HG03432 (cell line): ENCODE measurements at regions not wholly inside any gene's neighbourhood (a gene's known extent, or its start where the extent isn't known, plus 50 kb on each side); places are given as distances from the start of the nearest gene placed in this dataset.

ENCODE experiments used
- ATAC-seq: cut with Tn5 transposase; IDR thresholded peaks from one replicate; pipeline ENCODE4 v1.9.1; 2021; ENCODE audit warnings: mild to moderate bottlenecking, moderate library complexity; ENCODE audit not compliant: unreplicated experiment

DNA sequence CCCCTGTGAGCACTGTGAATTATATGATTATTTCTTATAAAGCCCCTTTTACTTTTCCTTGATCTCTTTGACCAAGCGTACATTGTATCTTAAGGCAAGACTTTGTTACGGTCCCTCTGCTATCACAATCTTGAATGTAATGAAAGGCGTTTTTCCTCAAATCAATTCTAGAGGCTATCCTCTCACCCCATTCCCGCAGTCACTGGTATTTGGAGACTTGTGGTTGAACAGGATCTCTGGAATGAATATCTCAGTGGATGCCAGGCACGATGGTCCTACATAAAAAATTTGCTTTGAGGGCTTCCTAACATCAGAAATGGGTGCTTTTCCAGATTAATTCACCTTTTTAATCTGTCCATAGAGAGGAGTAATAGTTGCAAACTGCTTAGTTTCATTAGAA is 151.4 kb upstream of the PAPPA start:
- ATAC-seq, result no peak

DNA sequence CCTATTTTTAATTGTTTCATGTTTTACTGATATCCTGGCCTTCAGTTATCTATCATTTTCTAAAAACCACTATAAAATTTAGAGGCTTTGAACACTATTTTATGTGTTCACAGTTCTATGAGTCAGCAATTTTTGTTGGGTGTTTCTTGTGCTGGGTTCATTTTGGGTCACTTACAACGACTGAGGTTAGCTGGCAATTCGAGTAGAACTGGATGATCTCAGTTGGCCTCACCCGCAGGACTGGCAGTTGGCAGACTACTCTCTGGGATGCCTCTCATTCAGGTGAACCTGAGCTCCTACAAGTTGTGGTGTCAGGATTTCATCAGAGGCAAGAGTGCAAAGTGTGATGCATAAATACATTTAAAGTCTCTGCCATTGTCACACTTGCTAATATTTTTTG is 151.0 kb upstream of the PAPPA start:
- ATAC-seq, result no peak

DNA sequence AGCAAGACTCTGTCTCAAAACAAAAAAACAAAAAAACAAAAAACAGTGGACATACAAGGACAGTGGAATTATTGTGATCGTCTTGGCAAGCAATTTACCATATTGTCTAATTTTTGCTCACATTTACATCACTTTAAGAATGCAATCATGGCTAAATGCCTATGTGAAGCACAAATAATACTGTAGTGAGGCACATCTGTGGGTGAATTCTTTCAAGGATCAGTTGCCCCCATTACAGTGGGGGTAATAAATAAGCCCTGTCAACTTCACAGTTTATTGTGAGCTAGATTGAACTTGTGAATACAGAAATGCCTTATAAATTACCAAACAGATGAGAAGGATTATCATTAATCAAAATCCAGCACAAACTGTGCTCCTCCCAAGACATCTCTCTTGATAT is 150.2 kb upstream of the PAPPA start:
- no peak for ATAC-seq

DNA sequence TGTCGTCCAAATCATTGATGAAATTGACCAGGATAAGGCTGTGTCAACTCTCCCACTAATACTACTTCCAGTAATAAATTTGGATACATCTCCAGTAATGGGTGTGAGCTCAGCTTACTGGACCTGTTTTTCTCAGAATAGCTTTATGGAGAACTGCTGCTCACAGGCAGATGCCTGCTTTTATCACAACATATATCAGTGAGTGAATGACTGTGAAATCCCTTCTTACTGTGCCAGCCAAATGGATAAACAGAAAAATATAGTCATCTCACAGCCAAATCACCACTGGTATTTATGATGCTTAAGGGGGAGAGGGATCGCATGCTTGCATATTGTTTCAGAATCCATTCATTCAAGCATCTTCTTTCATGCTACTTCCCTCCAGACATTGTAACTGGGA is 148.4 kb upstream of the PAPPA start:
- ATAC-seq, result no peak

DNA sequence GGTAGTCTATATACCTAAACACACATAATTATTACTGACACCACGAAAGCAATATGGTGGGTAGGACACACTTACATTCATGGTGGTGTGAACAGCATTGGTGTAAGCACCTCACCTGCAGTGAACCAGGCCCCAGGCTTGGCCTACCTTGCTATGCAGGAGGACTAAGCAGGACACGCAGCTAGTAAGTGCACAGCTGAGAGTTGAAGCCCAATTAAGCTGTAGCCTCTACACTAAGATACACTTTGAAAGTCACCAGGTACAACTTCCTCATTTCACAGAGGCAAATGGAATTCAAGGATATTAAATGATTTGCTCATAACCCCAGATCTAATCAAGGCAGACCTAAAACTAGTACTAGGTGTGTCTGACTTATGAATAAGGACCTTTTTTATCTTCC is 145.8 kb upstream of the PAPPA start:
- no peak for ATAC-seq

DNA sequence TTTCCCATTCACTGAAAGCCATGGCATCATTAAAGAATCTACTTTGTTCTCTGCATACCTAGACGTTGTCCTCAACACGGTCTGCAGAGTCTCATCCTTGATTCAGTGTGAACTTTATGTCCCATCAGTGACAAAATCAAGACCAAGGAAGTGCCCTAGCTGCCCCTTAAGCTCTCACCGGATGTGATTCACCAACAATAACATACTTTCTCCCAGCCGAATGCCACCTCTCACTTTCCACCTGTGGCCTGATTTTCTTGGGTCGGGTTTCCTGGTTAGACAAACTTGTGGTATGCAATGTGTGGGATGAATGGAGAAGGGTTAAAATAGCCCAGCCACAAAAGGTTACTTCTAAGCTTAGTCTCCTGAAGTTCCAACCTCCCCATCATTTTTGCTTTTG is 145.3 kb upstream of the PAPPA start:
- no peak for ATAC-seq

DNA sequence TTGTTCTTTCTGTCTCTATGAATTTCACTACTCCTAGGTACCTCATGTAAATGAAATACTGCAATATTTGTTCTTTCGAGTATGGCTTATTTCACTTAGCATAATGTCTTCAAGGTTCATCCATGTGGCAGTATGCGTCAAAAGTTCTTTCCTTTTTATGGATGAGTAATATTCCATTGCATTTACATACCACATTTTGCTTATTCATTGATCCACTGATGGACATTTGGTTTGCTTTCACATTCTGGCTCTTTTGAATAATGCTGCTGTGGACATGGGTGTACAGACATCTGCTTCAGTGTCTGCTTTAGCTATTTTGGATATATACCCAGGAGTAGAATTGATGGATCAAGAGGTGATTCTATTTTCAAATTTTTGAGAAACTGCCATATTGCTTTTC is 144.2 kb upstream of the PAPPA start:
- no peak for ATAC-seq

DNA sequence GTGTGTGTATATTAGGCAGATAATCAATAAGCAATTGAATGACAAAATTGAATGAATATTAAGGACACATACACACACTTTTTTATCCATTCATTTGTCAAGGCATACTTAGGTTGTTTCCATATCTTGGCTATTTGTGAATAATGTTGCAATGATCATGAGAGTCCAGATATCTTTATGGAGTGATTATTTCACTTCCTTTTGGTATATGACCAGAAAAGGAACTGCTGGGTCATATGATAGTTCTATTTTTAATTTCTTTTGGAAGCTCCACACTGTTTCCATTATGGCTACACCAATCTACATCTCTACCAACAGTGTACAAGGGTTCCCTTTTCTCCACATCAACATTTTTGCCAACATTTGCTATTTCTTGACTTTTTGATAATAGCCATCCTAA is 137.7 kb upstream of the PAPPA start:
- no peak for ATAC-seq

DNA sequence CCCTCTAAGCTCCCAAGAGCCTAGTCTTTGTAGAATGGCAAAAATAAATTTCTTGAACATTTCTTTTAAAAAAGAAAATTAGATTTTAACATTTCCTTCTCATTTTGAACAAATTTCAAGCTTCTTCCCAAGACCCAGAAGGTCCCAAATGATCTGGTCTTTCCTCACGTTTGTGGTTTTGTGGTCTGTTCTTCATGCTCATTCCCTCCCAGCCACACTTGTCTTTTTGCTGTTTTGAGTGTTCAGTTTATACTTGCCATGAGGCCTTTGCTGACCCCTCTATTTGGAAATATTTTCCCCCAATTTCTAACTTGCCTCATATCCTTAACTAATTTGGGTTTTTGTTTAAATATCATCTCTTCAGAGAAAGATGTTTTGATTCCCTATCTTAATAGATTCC is 133.4 kb upstream of the PAPPA start:
- no peak for ATAC-seq

DNA sequence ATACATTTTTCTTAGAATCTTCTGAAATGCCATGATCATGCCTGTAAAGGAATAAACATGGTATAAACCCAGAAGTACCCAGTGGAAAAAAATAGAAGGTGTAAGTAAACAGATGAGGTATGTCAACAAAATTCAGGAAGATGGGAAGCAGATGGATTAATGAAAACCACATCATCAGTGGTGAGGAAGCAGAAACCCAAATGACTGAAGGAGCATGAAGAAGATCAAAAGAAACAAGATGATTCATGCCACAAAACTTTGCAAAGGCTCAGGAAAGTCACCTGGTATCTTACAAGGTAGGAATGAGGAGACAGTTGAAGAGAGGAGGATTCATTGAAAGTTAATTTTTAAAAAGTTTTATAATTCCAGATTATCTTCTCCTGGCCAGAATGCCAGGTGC is 132.8 kb upstream of the PAPPA start:
- no peak for ATAC-seq

DNA sequence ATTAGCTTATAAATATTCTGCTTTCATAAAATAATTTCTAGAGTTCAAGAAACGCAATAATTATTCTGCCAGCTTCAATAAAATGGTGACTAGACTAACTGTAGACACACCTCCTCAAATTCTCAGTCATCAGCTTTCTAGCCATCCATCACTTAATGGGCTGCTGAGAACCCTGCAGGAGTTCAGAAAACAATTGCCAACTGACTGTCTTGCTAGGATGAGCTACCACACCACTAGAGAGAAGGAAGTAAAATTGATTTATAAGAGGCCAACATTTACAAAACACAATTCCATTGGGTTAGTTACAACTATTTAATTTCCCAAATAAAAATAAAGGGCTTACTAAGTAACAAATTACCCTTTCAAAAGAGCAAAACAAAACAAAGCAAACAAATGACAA is 126.5 kb upstream of the PAPPA start:
- ATAC-seq, result no peak

DNA sequence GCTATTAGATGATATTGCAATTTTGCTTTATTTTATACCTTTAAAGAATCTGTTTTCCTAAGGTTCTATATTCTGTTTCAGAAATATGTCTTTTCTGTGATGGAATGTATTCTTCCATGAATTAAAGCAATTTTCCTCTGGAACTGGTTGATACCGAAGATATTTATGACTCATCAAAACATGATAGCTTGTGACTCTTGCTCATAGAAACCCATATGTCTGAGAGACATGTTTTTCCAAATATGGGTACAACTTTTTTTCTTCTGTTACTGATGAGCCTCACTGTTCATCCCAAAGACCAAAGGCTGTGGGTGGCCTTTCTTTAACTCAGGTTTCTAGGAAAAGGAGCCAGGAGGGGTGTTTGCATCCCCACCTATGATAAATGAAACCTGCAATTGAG is 126.1 kb upstream of the PAPPA start:
- no peak for ATAC-seq

DNA sequence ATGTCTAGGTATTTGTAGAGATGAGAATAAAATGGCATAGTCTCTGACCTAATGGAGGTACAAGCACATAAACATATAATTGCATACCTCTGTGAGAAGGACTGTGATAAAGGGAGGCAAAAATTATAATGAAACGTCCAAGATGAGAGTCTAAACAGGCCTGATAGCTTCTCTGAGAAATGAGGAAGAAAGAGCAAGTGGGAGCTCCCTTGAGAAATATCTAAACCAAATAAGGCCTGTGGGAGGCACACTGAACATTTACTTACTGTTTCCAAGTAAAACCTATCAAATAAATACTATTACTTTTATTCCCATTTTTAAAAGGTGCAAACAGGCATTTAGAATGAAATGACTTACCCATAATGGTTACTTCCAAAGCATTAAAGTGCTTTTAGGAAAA is 125.6 kb upstream of the PAPPA start:
- ATAC-seq, result no peak

DNA sequence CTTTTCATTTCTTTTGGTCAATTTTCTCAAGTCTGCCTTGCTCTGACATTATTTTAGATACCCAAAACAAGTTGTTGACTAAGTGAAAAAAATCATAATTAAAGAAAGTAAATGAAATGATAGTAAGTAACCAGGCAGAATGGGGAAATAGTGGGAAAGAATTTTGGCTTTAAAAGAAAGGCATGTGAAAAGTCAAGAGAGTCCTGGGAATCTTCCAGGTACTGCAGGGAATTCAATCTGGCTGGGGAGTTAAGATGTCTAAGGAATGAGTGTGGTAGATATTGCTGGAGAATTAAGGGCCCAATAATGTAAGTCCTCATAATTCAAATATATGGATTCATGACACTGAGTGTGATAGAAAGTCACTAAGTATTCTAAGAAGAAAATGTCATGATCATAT is 123.1 kb upstream of the PAPPA start:
- ATAC-seq, result no peak

DNA sequence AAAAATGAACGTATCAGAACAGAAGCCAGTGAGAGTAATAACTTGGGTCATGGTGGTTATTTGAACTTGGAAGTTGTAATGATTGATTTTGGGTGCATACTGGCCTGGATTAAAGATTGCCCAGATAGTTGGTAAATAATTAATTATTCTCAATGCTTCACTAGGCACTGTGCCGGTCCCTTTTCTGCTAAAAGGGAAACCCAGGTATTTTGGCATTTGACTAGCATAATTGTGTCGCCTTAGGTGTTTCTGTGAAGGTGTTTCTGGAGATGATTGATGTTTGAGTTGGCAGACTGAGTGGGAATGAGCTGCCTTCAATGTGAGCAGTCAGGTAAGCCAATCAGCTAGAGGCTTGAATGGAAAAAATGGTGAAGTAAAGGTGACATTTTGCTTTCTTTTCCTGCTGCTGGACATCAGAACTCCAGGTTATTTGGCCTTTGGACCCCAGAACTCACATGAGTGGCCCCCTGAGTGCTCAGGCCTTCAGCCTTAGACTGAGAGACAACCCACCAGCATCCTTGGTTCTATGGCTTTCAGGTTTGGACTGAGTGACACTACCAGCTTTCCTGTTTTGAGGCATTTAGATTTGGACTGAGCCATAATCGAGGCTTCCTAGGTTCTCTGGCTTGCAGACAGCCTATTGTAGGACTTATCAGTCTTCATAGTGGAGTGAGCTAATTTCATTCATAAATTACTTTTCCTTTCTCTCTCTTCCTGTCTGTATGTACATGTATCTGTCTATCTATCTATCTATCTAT is 120.7 kb upstream of the PAPPA start:
- no peak for ATAC-seq

DNA sequence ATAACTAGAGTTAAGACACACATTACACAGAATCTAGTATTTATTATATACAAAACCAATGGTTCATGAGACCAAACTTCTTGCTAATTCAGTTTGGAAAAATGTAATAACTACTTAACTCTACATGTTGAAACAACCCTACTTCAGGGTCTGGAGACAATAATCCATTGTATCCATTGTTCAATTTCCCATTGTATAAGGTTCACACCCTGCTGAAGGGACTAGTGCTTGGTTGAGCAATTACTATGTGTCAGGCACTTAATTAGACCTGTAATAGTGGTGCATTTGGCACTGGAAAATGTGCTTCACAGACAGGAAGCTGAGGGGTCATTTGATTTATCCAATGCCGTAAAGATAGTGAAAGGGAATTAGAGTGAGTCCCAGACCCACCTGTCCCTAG is 114.3 kb upstream of the PAPPA start:
- ATAC-seq, result no peak

DNA sequence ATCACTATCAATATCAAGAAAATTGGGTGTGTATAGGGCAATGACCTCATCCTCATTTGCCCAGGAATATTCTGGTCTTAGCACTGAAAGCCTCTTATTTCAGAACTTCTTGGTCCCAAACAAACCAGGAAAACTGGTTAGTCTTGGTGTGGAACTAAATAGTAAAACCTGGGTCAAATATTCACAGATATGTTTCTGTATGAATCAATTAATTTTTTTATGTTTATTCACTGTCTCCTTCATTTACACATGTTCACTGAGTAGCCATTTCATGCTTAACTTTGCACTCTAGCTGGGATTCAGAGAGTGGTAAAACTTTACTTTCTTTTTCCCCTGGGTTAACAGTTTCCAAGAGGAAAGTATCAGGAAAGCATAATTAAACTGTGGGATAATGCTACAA is 113.7 kb upstream of the PAPPA start:
- no peak for ATAC-seq

DNA sequence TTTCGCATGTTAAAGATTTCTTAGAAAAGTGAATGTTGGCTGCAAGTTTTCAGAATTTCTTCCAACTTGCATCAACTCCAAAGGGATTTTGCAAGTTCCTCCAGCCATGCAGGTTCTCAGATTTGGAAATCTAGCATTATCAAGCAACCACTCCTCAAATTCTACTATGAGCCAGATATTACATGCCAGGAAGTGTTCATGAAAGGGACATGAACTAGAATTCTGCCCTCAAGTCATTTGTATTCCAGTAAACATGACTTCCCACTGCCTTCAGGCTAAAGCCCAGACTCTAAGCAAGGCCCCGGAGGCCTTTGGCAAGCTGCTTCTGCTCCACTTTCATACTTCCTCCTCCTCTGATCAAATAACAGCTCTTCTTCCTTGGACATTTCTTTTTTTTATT is 111.3 kb upstream of the PAPPA start:
- no peak for ATAC-seq

DNA sequence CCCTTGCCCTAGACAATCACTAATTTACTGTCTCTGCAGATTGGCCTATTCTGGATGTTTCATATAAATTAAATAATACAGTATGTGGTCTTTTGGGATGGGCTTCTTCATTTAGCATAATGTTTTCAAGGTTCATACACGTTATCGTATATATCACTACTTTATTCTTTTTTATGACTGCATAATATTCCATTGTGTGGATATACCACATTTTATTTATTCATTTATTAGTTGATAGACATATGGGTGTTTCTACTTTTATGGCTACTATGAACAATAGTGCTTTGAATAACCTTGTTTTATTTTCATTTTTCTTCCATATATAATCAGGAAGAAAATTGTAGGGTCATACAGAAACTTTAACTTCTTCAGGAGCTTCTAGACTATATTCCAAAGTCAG is 108.5 kb upstream of the PAPPA start:
- ATAC-seq, result no peak

DNA sequence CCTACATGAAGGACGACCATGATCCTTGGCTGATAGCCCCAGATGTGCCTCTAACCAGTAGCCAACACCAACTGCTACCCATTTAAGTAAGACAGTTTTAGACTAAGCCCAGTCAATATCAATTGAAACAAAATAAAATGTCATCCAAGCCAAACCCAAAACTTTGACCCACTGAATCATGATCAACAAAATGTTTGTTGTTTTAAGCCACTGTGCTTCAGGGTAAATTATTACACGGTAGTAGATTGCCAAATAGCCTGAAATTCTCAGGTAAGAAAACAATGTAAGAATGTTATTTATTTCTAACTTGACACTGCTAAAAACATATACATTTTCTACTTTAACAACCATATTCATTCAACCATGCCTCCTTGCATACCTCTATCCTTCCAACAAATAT is 105.5 kb upstream of the PAPPA start:
- ATAC-seq, result no peak

DNA sequence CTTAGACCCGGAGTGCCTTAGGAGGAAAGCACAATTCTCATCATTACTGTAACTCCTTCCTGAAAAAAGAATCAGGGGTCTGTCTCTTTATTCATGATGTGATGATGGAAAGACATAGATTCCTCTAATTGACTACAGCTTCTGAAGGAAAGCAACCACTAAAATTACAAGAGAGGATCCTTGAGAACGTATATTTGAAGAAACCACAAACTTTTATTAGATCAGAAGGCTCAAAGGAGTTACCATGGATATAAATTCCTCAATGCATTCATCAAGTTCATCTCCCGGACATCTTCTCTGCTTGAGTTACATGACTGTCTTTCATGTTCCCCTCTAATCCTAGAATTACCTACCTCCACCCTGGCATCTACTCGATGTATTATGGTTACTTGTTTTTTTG is 104.1 kb upstream of the PAPPA start:
- ATAC-seq, result no peak

DNA sequence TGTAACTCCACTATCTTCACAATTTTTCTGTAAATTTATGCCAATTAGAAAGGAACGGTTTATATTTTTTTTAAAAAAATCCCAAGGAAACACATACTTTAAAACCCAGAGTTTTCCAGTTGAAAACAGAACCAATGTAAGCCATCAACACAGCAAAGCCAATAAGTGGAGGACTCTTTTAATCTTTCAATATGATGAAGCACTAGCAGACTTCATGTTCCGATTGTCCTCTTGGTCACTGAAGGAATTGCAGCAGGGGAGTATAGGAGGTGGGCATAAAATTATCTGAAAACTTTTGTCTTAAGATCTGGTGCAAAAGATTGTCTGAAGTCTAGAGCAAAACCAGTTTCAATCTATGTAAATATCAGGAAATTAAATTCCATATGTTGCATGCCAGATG is 102.1 kb upstream of the PAPPA start:
- no peak for ATAC-seq

DNA sequence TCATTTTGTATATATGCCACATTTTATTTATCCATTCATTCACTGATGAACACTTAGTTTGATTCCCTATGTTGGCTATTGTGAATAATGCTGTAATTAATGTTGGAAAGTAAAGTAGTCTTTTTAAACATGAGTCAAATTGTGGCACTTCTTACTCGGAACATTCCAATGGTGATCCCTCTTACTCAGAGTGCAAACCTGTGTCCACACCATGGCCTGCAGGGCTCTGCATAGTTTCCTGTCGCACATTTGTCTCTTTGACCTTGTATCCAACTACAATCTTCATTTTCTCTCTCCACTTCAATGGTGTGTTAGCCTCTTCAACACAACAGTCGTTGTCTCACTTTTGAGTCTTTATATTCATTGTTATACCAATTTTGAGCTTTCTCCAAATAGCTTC is 98.1 kb upstream of the PAPPA start:
- no peak for ATAC-seq

DNA sequence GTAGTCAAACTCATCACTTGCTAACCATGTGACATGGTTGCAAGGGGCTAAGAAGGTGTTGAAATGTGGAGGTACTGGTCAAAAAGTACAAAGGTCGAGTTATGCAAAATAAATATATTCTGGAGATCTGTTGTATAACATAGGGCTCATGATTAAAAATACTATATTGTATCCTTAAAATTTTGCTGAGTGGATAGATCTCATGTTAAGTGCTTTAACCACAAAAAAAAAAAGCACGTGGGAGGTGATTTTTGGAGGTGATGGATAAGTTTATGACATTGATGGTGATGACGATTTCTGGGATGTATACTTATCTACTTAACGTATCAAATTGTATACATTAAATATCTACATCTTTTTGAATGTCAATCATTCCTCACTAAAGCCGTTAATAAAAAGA is 96.2 kb upstream of the PAPPA start:
- ATAC-seq, result no peak
